Transverse colon (tissue), 3 donors: ENCODE measurements at regions not wholly inside any gene's neighbourhood (a gene's known extent, or its start where the extent isn't known, plus 50 kb on each side); places are given as distances from the start of the nearest gene placed in this dataset.

Experiments
- CTCF ChIP-seq, 5 experiments: fragments of 200-600 bp in 3 of 5; fragments of 450-650 bp in 2 of 5; sonication (generic) in 3 of 5; IDR thresholded peaks; 1 replicate in 2 of 5; 2 replicates in 3 of 5; pipeline ENCODE4 v1.5.1; 2016 to 2017; ENCODE audit warnings: antibody characterized with exemption in 5 of 5, inconsistent platforms in 3 of 5, mild to moderate bottlenecking in 2 of 5, moderate library complexity in 1 of 5
- EP300 ChIP-seq: sonication (generic); formaldehyde crosslinking; IDR thresholded peaks from one replicate; pipeline ENCODE4 v1.6.1; 2017; ENCODE audit warnings: antibody characterized with exemption, low read depth

- TF ChIP-seq EP300 (no peak), CTCF (IDR thresholded peaks at IDR 0.05) (no peak)
Measured at GRCh38 chr7:22564511-22565045, 64.6 kb upstream of the STEAP1B start.
